ENCODE measurements at regions not wholly inside any gene's neighbourhood (a gene's known extent, or its start where the extent isn't known, plus 50 kb on each side); places are given as distances from the start of the nearest gene placed in this dataset.

DNA sequence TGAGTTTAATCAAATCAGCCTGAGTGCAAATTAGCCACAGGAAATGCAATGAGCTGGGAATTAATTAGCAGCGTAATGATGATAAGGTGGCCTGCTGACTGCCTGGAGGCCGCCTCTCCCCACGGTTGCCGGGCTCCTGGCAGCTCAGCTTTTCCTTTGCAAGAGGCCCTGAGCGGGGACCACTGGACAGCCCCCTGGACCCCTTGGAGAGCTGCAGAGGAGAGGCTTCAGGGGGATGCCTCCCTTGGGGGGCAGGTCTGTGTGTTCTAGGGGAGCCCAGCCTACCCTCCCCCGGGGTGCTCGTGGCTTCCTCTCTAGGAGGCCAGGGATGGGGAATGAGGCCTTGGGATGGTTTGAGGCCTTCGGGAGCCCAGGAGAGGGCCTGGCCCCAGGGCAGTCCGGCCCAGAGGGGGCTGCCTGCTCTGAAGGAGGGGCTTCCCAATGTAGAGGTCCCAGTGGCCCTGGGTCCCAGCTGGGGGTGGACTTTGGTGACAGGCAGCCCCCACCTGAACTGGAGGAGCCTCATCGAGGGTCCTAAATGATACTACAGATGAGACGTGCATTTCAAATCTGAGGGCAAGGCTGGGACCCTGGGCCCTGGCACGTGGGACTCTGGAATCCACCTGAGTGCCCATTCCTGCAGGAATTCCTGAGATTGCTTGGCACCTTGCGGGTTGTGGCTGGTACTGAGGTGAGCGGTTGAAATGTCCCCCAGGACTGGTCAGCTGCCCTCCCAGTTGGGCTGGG is 66.4 kb upstream of the BHLHE23 start:
- TF ChIP-seq POLR2A (IDR thresholded peaks at IDR 0.05) (no peak), POLR2AphosphoS5 (IDR thresholded peaks at IDR 0.05; ENCODE audit: insufficient read depth in 1 of 2, low read depth in 1 of 2) (no peak), CTCF (IDR thresholded peaks at IDR 0.05) (no peak)

Data from vagina (tissue), 2 donors.